ENCODE measurements at regions not wholly inside any gene's neighbourhood (a gene's known extent, or its start where the extent isn't known, plus 50 kb on each side); places are given as distances from the start of the nearest gene placed in this dataset.

DNA sequence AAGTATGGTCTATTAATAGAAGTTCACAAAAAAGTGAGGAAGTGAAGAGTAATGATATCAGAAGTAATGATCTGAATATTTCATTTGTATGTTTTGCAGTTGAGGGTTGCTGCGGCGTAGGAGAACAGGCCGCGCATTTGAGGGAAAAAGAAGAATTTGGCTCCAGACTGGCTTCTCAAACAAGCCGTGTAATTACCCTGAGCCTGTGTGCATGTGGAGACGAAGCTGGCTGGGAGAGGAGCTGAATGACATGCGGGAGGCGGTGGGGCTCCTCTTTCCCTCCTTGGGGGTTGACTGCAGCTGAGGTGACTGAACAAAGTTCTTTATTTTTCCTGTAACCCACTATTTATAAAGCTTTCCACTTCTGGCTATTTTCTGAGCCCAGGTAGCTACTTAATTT lies 115.5 kb upstream of the AFDN start:
- no peak for TF ChIP-seq EZH2phosphoT487 (conservative IDR thresholded peaks at IDR 0.05; ENCODE audit: low read length)
- TF ChIP-seq, protein P1, sequence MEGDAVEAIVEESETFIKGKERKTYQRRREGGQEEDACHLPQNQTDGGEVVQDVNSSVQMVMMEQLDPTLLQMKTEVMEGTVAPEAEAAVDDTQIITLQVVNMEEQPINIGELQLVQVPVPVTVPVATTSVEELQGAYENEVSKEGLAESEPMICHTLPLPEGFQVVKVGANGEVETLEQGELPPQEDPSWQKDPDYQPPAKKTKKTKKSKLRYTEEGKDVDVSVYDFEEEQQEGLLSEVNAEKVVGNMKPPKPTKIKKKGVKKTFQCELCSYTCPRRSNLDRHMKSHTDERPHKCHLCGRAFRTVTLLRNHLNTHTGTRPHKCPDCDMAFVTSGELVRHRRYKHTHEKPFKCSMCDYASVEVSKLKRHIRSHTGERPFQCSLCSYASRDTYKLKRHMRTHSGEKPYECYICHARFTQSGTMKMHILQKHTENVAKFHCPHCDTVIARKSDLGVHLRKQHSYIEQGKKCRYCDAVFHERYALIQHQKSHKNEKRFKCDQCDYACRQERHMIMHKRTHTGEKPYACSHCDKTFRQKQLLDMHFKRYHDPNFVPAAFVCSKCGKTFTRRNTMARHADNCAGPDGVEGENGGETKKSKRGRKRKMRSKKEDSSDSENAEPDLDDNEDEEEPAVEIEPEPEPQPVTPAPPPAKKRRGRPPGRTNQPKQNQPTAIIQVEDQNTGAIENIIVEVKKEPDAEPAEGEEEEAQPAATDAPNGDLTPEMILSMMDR (IDR thresholded peaks at IDR 0.05; ENCODE audit: insufficient read depth, low read length, poor library complexity, severe bottlenecking), result no peak
- no peaks in the 10 kb centered on the region for H3F3A ChIP-seq (ENCODE audit: insufficient read depth)
- H3K36me3 ChIP-seq (ENCODE audit: low read length), result no peaks in the 10 kb centered on the region
- H3K9me2 ChIP-seq (replicated peaks; ENCODE audit: insufficient read depth, low read length), result no peaks in the 10 kb centered on the region
- no peaks in the 10 kb centered on the region for H3K9me3 ChIP-seq (ENCODE audit: insufficient read depth, low read length)
- H3K79me2 ChIP-seq (ENCODE audit: insufficient read depth, low read length), result no peaks in the 10 kb centered on the region
- no peak overlapping the region for H3K9ac ChIP-seq (ENCODE audit: low read length)
- H4K20me1 ChIP-seq (ENCODE audit: low read depth, low read length), result no peaks in the 10 kb centered on the region
- H3K27ac ChIP-seq (ENCODE audit: low read depth, low read length), result no peak overlapping the region
- H2AFZ ChIP-seq (ENCODE audit: low read depth, low read length, severe bottlenecking), result no peak overlapping the region
- H3K4me3 ChIP-seq (ENCODE audit: insufficient read depth, low read length, poor library complexity, severe bottlenecking), result no peak overlapping the region
- no peaks in the 10 kb centered on the region for H3K27me3 ChIP-seq (ENCODE audit: low read length)
- H3K4me2 ChIP-seq (ENCODE audit: low read depth, low read length, poor library complexity, severe bottlenecking), result no peak overlapping the region

DNA sequence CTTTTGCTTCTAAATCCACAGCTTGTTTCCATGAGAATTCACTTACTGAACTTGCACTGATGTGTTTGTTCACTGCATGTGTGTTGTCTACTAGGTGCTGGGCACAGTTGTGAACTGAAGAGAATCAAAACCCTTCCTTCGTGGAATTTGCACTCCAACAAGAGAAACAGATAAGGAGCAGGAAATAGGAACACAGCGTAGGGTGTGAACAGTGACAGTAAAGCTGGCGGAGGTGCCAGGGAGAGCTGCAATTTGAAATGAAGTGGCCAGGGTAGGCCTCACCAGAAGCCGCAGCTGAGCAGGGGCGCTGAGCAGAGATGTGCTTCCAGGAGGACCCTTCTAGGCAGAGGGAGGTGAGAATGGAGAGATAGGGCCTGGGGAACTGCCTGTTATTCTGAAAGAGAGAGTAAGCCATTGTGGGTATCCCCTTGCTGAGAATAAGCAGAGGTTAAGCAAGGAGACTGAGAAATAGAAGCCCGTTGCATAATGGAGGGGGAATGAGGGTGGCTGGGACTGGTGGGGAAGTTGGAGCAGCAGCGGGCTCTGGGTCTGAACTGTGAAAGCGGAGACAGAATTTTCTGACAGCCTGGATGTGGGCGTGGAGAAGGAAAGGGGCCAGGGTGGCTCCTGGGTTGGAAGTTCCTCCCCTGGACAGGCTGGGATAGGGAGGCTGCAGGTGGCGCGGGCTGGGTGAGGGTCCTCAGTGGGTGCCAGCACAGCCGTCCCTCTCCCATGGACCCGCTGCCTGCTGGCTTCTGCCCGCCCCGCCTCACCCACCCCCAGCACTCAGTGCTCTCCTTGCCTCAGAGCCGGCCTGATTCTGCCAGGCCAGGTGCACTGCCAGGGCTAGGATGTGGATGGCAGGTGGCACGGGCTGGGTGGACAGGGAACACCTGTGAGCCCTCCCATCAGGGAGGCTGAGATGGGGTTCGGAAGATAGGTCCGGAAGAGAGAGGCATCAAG lies 114.7 kb upstream of the AFDN start:
- Histone ChIP-seq H3K27ac (ENCODE audit: low read depth, low read length) (no peak overlapping the region), H4K20me1 (ENCODE audit: low read depth, low read length) (no peaks in the 10 kb centered on the region), H3K4me2 (ENCODE audit: low read depth, low read length, poor library complexity, severe bottlenecking) (no peak overlapping the region), H3K36me3 (ENCODE audit: low read length) (no peaks in the 10 kb centered on the region), H3K9me3 (ENCODE audit: insufficient read depth, low read length) (no peaks in the 10 kb centered on the region), H3K79me2 (ENCODE audit: insufficient read depth, low read length) (no peaks in the 10 kb centered on the region), H3K9ac (ENCODE audit: low read length) (no peak overlapping the region), H3K4me3 (ENCODE audit: insufficient read depth, low read length, poor library complexity, severe bottlenecking) (no peak overlapping the region), H3K9me2 (replicated peaks; ENCODE audit: insufficient read depth, low read length) (no peaks in the 10 kb centered on the region), H2AFZ (ENCODE audit: low read depth, low read length, severe bottlenecking) (no peak overlapping the region), H3F3A (ENCODE audit: insufficient read depth) (no peaks in the 10 kb centered on the region), H3K27me3 (ENCODE audit: low read length) (no peaks in the 10 kb centered on the region)
- TF ChIP-seq, protein P1 (IDR thresholded peaks at IDR 0.05; ENCODE audit: insufficient read depth, low read length, poor library complexity, severe bottlenecking), result no peak
- no peak for TF ChIP-seq EZH2phosphoT487 (conservative IDR thresholded peaks at IDR 0.05; ENCODE audit: low read length)

DNA sequence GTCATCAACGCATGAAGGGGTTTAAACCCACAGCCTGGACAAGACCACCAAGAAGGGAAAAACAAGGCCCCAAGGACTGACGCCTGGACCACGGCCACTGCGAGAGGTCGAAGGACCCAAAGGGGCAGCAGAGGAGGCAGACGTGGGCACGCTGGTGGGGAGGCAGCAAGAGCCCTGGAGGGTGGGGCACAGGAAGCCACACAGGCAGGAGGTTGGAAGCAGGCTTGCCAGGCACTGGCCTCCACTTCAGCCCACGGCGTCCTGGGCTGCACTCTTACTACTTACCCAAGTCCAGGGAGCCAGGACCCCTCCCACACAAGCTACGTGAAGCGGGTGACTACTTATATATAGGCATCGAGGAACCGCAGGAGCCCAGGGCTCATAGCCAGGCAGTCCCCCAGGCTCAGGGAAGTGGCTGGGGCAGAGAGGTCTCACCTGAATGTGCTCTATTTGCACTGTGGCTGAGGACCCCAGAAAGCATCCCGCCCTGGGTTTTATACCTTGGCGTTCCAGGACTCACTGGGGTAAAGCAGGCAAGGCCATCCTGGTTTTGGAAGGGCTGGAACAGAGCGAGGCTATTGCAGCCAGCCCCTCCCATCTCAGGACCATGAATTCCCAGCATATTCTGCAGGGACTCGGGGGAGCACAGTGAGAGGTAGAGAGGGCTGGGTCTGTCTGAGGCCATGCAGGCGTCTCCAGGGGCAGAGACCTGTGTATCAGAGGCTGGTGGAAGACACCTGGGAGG lies 113.8 kb upstream of the AFDN start:
- H3K9ac ChIP-seq (ENCODE audit: low read length), result no peak overlapping the region
- no peak for TF ChIP-seq EZH2phosphoT487 (conservative IDR thresholded peaks at IDR 0.05; ENCODE audit: low read length)
- TF ChIP-seq, protein P1 (IDR thresholded peaks at IDR 0.05; ENCODE audit: insufficient read depth, low read length, poor library complexity, severe bottlenecking), result no peak
- no peaks in the 10 kb centered on the region for H3K9me3 ChIP-seq (ENCODE audit: insufficient read depth, low read length)
- H3K4me3 ChIP-seq (ENCODE audit: insufficient read depth, low read length, poor library complexity, severe bottlenecking), result no peak overlapping the region
- no peaks in the 10 kb centered on the region for H3K9me2 ChIP-seq (replicated peaks; ENCODE audit: insufficient read depth, low read length)
- no peak overlapping the region for H3K27ac ChIP-seq (ENCODE audit: low read depth, low read length)
- no peak overlapping the region for H2AFZ ChIP-seq (ENCODE audit: low read depth, low read length, severe bottlenecking)
- H3K36me3 ChIP-seq (ENCODE audit: low read length), result no peaks in the 10 kb centered on the region
- H4K20me1 ChIP-seq (ENCODE audit: low read depth, low read length), result no peaks in the 10 kb centered on the region
- no peaks in the 10 kb centered on the region for H3K27me3 ChIP-seq (ENCODE audit: low read length)
- no peaks in the 10 kb centered on the region for H3F3A ChIP-seq (ENCODE audit: insufficient read depth)
- no peak overlapping the region for H3K4me2 ChIP-seq (ENCODE audit: low read depth, low read length, poor library complexity, severe bottlenecking)
- no peaks in the 10 kb centered on the region for H3K79me2 ChIP-seq (ENCODE audit: insufficient read depth, low read length)
